GM12872 (cell line): ENCODE measurements at regions not wholly inside any gene's neighbourhood (a gene's known extent, or its start where the extent isn't known, plus 50 kb on each side); places are given as distances from the start of the nearest gene placed in this dataset.

ENCODE experiments used
- CTCF ChIP-seq: IDR thresholded peaks from 3 replicates; pipeline ENCODE4 v1.5.1; 2011; ENCODE audit warnings: low read depth, mild to moderate bottlenecking, low read length, moderate library complexity; ENCODE audit not compliant: insufficient read depth

GRCh38 chr3:127081001-127081720 is 98.2 kb downstream of the PLXNA1 start:
- TF ChIP-seq CTCF = no peak

GRCh38 chr3:127082066-127082465 is 99.2 kb downstream of the PLXNA1 start:
- TF ChIP-seq CTCF = no peak

GRCh38 chr3:127083778-127084397 is 101.0 kb downstream of the PLXNA1 start:
- TF ChIP-seq CTCF = no peak

GRCh38 chr3:127084401-127084990 is 101.6 kb downstream of the PLXNA1 start:
- TF ChIP-seq CTCF = no peak

- TF ChIP-seq CTCF = no peak
Observed at GRCh38 chr3:127085576-127085975, 102.7 kb downstream of the PLXNA1 start.

GRCh38 chr3:127087441-127087840 is 104.5 kb downstream of the PLXNA1 start:
- TF ChIP-seq CTCF = no peak

- no peak for TF ChIP-seq CTCF
Observed at GRCh38 chr3:127088511-127089351, 104.2 kb upstream of the PRR23E start.
